22Rv1 (cell line): ENCODE measurements at regions not wholly inside any gene's neighbourhood (a gene's known extent, or its start where the extent isn't known, plus 50 kb on each side); places are given as distances from the start of the nearest gene placed in this dataset.

Experiments
- H3K27ac ChIP-seq: fragments of 450-650 bp; 2 replicates; pipeline ENCODE4 v1.5.1; 2017
- ZFX ChIP-seq: fragments of 450-650 bp; IDR thresholded peaks from 2 replicates; pipeline ENCODE4 v1.6.1; 2017; ENCODE audit warnings: antibody characterized with exemption, borderline replicate concordance
- TF ChIP-seq, protein P1 (sequence below): fragments of 450-650 bp; IDR thresholded peaks from 2 replicates; pipeline ENCODE4 v1.5.1; 2017; ENCODE audit warnings: mild to moderate bottlenecking

DNA sequence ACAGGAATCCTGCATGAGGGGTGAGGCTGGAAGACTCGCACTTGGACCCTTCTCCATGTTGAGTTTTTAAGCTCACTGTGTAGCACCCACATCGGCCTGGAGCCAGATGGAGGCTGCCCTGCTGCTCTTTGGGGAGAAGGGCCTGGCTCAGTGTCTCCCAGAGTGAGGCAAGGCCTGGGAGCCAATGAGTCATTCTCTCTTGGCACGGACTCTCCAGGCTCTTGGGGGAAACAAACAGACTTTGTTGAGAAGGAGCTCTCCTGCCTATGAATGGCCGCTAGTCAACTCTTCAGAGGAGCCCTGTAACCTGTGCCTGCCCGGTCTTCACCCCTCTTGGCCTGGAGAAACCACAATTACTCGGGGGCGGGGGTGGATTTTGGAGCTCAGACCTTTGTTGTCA, 50.8 kb upstream of the MAF start:
- H3K27ac ChIP-seq, result no peak overlapping the region
- TF ChIP-seq ZFX, result no peak
- TF ChIP-seq, protein P1, sequence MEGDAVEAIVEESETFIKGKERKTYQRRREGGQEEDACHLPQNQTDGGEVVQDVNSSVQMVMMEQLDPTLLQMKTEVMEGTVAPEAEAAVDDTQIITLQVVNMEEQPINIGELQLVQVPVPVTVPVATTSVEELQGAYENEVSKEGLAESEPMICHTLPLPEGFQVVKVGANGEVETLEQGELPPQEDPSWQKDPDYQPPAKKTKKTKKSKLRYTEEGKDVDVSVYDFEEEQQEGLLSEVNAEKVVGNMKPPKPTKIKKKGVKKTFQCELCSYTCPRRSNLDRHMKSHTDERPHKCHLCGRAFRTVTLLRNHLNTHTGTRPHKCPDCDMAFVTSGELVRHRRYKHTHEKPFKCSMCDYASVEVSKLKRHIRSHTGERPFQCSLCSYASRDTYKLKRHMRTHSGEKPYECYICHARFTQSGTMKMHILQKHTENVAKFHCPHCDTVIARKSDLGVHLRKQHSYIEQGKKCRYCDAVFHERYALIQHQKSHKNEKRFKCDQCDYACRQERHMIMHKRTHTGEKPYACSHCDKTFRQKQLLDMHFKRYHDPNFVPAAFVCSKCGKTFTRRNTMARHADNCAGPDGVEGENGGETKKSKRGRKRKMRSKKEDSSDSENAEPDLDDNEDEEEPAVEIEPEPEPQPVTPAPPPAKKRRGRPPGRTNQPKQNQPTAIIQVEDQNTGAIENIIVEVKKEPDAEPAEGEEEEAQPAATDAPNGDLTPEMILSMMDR, result no peak
